HEK293 (cell line): ENCODE measurements at regions not wholly inside any gene's neighbourhood (a gene's known extent, or its start where the extent isn't known, plus 50 kb on each side); places are given as distances from the start of the nearest gene placed in this dataset.

ENCODE experiments used
- CTCF ChIA-PET: fragments of 350-600 bp; formaldehyde crosslinking; extraction: SDS; loops from one replicate; lab custom pipeline; 2021; ENCODE audit warnings: antibody characterized with exemption; lab: Yijun Ruan, JAX
- POLR2A ChIA-PET: fragments of 300-600 bp; formaldehyde crosslinking; extraction: SDS; loops from one replicate; lab custom pipeline; 2020; ENCODE audit warnings: antibody characterized with exemption, inconsistent platforms; lab: Yijun Ruan, JAX
- H3K27ac ChIP-seq: fragments of 200-500 bp; sonication (Bioruptor generic); 2 replicates; pipeline ENCODE4 v1.5.1; 2014; ENCODE audit warnings: low read depth, low read length, control low read depth, inconsistent platforms; ENCODE audit errors: extremely low read depth
- H3K36me3 ChIP-seq, 2 experiments: fragments of 200-500 bp in 1 of 2; sonication (Bioruptor generic) in 1 of 2; 1 replicate in 1 of 2; 2 replicates in 1 of 2; pipeline ENCODE4 v1.5.1; 2014 to 2017; ENCODE audit warnings: inconsistent platforms in 2 of 2, low read length in 2 of 2; ENCODE audit not compliant: control insufficient read depth in 2 of 2, insufficient read depth in 1 of 2
- H3K4me1 ChIP-seq: fragments of 200-500 bp; sonication (Bioruptor generic); 2 replicates; pipeline ENCODE4 v1.5.1; 2014; ENCODE audit warnings: mild to moderate bottlenecking, low read length, inconsistent platforms; ENCODE audit not compliant: control insufficient read depth, insufficient read depth
- H3K4me3 ChIP-seq: 2 replicates; pipeline ENCODE4 v1.5.1; 2011; ENCODE audit warnings: low read depth, mild to moderate bottlenecking, control low read depth, low read length, moderate library complexity
- H3K9me3 ChIP-seq: fragments of 200-500 bp; sonication (Bioruptor generic); 2 replicates; pipeline ENCODE4 v1.5.1; 2014; ENCODE audit warnings: low read depth, low read length, inconsistent platforms; ENCODE audit not compliant: control insufficient read depth, insufficient read depth
- OSR2 ChIP-seq: fragments of 450-650 bp; formaldehyde crosslinking; IDR thresholded peaks from 2 replicates; pipeline ENCODE4 v1.5.1; 2016; ENCODE audit warnings: missing biosample characterization, missing genetic modification characterization
- TRIM28 ChIP-seq: IDR thresholded peaks from 2 replicates; pipeline ENCODE4 v1.6.1; 2011; ENCODE audit warnings: low read length, control low read depth, borderline replicate concordance
- ZBTB11 ChIP-seq: fragments of 450-650 bp; formaldehyde crosslinking; conservative IDR thresholded peaks from 2 replicates; pipeline ENCODE4 v1.5.1; 2016; ENCODE audit warnings: low read depth, missing biosample characterization, missing genetic modification characterization
- ZNF169 ChIP-seq: fragments of 450-650 bp; formaldehyde crosslinking; IDR thresholded peaks from 2 replicates; pipeline ENCODE4 v1.5.1; 2016; ENCODE audit warnings: missing biosample characterization, missing genetic modification characterization
- ZNF174 ChIP-seq: fragments of 450-650 bp; formaldehyde crosslinking; IDR thresholded peaks from 2 replicates; pipeline ENCODE4 v1.5.0; 2017; ENCODE audit warnings: missing biosample characterization, mild to moderate bottlenecking, missing genetic modification characterization
- ZNF292 ChIP-seq: fragments of 450-650 bp; formaldehyde crosslinking; IDR thresholded peaks from 2 replicates; pipeline ENCODE4 v1.5.1; 2016; ENCODE audit warnings: low read depth, missing biosample characterization, missing genetic modification characterization, borderline replicate concordance
- ZNF335 ChIP-seq: fragments of 450-650 bp; formaldehyde crosslinking; conservative IDR thresholded peaks from 2 replicates; pipeline ENCODE4 v1.5.1; 2016; ENCODE audit warnings: missing biosample characterization, missing genetic modification characterization
- ZNF37A ChIP-seq: fragments of 450-650 bp; IDR thresholded peaks from 2 replicates; pipeline ENCODE4 v1.5.1; 2018; ENCODE audit warnings: missing biosample characterization, missing genetic modification characterization
- ZNF529 ChIP-seq: fragments of 450-650 bp; formaldehyde crosslinking; IDR thresholded peaks from 2 replicates; pipeline ENCODE4 v1.5.1; 2017; ENCODE audit warnings: missing genetic modification characterization, missing biosample characterization; ENCODE audit not compliant: insufficient replicate concordance
- ZNF621 ChIP-seq: fragments of 450-650 bp; formaldehyde crosslinking; IDR thresholded peaks from 2 replicates; pipeline ENCODE4 v1.5.1; 2017; ENCODE audit warnings: missing biosample characterization, missing genetic modification characterization
- ZNF629 ChIP-seq: fragments of 450-650 bp; formaldehyde crosslinking; IDR thresholded peaks from 2 replicates; pipeline ENCODE4 v1.5.1; 2017; ENCODE audit warnings: missing biosample characterization, missing genetic modification characterization
- ZNF639 ChIP-seq: fragments of 450-650 bp; formaldehyde crosslinking; IDR thresholded peaks from 2 replicates; pipeline ENCODE4 v1.5.1; 2016; ENCODE audit warnings: missing biosample characterization, missing genetic modification characterization
- ZSCAN16 ChIP-seq: fragments of 450-650 bp; formaldehyde crosslinking; IDR thresholded peaks from 2 replicates; pipeline ENCODE4 v1.5.1; 2016; ENCODE audit warnings: missing biosample characterization, missing genetic modification characterization
- ZSCAN5A ChIP-seq: fragments of 450-650 bp; formaldehyde crosslinking; IDR thresholded peaks from 2 replicates; pipeline ENCODE4 v1.5.1; 2016; ENCODE audit warnings: missing biosample characterization, missing genetic modification characterization
- ZXDB ChIP-seq: fragments of 450-650 bp; formaldehyde crosslinking; IDR thresholded peaks from 2 replicates; pipeline ENCODE4 v1.5.1; 2016; ENCODE audit warnings: missing biosample characterization, missing genetic modification characterization
- TF ChIP-seq, protein P1 (sequence below): fragments of 450-650 bp; formaldehyde crosslinking; IDR thresholded peaks from 2 replicates; pipeline ENCODE4 v1.5.1; 2016; ENCODE audit warnings: missing biosample characterization, missing genetic modification characterization, low read depth
- TF ChIP-seq, protein P2 (sequence below): fragments of 450-650 bp; formaldehyde crosslinking; IDR thresholded peaks from 2 replicates; pipeline ENCODE4 v1.5.0; 2017; ENCODE audit warnings: missing biosample characterization, missing genetic modification characterization, borderline replicate concordance
- TF ChIP-seq, protein P3 (sequence below): fragments of 450-650 bp; formaldehyde crosslinking; IDR thresholded peaks from 2 replicates; pipeline ENCODE4 v1.5.1; 2017; ENCODE audit warnings: missing biosample characterization, mild to moderate bottlenecking, missing genetic modification characterization, moderate library complexity
- TF ChIP-seq, protein P4 (sequence below): fragments of 450-650 bp; IDR thresholded peaks from 2 replicates; pipeline ENCODE4 v1.5.1; 2018; ENCODE audit warnings: missing biosample characterization, missing genetic modification characterization
- TF ChIP-seq, protein P5 (sequence below): fragments of 450-650 bp; formaldehyde crosslinking; IDR thresholded peaks from 2 replicates; pipeline ENCODE4 v1.5.1; 2016; ENCODE audit warnings: missing biosample characterization, missing genetic modification characterization

GRCh38 chr3:118477768-118478167 lies 556.9 kb downstream of the IGSF11 start:
- ChIA-PET POLR2A (no interaction called here), CTCF (no interaction called here)
- Histone ChIP-seq H3K4me1 (no peaks in the 10 kb centered on the region), H3K36me3 (no peaks in the 10 kb centered on the region), H3K27ac (no peak overlapping the region), H3K4me3 (no peak overlapping the region), H3K9me3 (no peaks in the 10 kb centered on the region)
- no peak for TF ChIP-seq ZXDB (tag by site-specific recombination)
- no peak for TF ChIP-seq TRIM28
- no peak for TF ChIP-seq ZBTB11 (tag by site-specific recombination)
- no peak for TF ChIP-seq ZNF621 (tag by site-specific recombination)
- TF ChIP-seq ZNF174 (tag by site-specific recombination): no peak
- no peak for TF ChIP-seq ZNF639 (tag by site-specific recombination)
- no peak for TF ChIP-seq ZNF169
- no peak for TF ChIP-seq ZNF292 (tag by site-specific recombination)
- TF ChIP-seq OSR2: no peak
- no peak for TF ChIP-seq ZNF529 (tag by site-specific recombination)
- no peak for TF ChIP-seq ZSCAN16
- no peak for TF ChIP-seq ZNF335 (tag by site-specific recombination)
- TF ChIP-seq, protein P1, sequence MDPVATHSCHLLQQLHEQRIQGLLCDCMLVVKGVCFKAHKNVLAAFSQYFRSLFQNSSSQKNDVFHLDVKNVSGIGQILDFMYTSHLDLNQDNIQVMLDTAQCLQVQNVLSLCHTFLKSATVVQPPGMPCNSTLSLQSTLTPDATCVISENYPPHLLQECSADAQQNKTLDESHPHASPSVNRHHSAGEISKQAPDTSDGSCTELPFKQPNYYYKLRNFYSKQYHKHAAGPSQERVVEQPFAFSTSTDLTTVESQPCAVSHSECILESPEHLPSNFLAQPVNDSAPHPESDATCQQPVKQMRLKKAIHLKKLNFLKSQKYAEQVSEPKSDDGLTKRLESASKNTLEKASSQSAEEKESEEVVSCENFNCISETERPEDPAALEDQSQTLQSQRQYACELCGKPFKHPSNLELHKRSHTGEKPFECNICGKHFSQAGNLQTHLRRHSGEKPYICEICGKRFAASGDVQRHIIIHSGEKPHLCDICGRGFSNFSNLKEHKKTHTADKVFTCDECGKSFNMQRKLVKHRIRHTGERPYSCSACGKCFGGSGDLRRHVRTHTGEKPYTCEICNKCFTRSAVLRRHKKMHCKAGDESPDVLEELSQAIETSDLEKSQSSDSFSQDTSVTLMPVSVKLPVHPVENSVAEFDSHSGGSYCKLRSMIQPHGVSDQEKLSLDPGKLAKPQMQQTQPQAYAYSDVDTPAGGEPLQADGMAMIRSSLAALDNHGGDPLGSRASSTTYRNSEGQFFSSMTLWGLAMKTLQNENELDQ (tag by site-specific recombination): no peak
- TF ChIP-seq ZNF37A (tag by site-specific recombination): no peak
- TF ChIP-seq ZSCAN5A (tag by site-specific recombination): no peak
- TF ChIP-seq, protein P2, sequence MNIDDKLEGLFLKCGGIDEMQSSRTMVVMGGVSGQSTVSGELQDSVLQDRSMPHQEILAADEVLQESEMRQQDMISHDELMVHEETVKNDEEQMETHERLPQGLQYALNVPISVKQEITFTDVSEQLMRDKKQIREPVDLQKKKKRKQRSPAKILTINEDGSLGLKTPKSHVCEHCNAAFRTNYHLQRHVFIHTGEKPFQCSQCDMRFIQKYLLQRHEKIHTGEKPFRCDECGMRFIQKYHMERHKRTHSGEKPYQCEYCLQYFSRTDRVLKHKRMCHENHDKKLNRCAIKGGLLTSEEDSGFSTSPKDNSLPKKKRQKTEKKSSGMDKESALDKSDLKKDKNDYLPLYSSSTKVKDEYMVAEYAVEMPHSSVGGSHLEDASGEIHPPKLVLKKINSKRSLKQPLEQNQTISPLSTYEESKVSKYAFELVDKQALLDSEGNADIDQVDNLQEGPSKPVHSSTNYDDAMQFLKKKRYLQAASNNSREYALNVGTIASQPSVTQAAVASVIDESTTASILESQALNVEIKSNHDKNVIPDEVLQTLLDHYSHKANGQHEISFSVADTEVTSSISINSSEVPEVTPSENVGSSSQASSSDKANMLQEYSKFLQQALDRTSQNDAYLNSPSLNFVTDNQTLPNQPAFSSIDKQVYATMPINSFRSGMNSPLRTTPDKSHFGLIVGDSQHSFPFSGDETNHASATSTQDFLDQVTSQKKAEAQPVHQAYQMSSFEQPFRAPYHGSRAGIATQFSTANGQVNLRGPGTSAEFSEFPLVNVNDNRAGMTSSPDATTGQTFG: no peak
- TF ChIP-seq, protein P3, sequence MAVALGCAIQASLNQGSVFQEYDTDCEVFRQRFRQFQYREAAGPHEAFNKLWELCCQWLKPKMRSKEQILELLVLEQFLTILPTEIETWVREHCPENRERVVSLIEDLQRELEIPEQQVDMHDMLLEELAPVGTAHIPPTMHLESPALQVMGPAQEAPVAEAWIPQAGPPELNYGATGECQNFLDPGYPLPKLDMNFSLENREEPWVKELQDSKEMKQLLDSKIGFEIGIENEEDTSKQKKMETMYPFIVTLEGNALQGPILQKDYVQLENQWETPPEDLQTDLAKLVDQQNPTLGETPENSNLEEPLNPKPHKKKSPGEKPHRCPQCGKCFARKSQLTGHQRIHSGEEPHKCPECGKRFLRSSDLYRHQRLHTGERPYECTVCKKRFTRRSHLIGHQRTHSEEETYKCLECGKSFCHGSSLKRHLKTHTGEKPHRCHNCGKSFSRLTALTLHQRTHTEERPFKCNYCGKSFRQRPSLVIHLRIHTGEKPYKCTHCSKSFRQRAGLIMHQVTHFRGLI: no peak
- TF ChIP-seq, protein P4, sequence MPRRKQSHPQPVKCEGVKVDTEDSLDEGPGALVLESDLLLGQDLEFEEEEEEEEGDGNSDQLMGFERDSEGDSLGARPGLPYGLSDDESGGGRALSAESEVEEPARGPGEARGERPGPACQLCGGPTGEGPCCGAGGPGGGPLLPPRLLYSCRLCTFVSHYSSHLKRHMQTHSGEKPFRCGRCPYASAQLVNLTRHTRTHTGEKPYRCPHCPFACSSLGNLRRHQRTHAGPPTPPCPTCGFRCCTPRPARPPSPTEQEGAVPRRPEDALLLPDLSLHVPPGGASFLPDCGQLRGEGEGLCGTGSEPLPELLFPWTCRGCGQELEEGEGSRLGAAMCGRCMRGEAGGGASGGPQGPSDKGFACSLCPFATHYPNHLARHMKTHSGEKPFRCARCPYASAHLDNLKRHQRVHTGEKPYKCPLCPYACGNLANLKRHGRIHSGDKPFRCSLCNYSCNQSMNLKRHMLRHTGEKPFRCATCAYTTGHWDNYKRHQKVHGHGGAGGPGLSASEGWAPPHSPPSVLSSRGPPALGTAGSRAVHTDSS (tag by site-specific recombination): no peak
- TF ChIP-seq, protein P5, sequence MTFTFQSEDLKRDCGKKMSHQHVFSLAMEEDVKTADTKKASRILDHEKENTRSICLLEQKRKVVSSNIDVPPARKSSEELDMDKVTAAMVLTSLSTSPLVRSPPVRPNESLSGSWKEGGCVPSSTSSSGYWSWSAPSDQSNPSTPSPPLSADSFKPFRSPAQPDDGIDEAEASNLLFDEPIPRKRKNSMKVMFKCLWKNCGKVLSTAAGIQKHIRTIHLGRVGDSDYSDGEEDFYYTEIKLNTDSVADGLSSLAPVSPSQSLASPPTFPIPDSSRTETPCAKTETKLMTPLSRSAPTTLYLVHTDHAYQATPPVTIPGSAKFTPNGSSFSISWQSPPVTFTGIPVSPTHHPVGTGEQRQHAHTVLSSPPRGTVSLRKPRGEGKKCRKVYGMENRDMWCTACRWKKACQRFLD (tag by site-specific recombination): no peak
- TF ChIP-seq ZNF629: no peak
